ENCODE measurements at regions not wholly inside any gene's neighbourhood (a gene's known extent, or its start where the extent isn't known, plus 50 kb on each side); places are given as distances from the start of the nearest gene placed in this dataset.
"Not testable (repeated sequence)": the region's sequence is repeated elsewhere in the genome, so short reads cannot be mapped to it uniquely, and the experiment has no call there.

DNA sequence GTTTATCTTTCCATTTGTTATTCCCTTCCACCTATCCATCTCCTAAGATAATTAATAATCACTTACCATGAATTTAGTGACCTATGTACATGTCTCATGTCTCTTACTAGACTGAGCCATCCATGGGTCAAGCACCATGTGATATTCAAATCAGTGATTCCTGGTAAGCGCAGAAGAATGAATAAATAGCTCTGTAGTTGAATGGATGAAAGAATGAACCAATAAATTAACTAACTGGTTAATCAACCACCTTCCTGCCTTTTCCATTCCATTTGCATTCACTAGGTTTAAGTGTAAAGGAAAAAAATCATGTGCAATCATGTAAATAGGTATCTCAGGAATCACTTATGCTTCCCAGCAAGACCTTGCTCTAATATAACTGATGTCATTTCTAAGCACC lies 779.5 kb downstream of the NTRK3 start:
- DNase-seq (ENCODE audit: low read depth in 3 of 3) = no peak

- DNase-seq (ENCODE audit: low read depth in 3 of 3) = no peak
These were observed 785.6 kb downstream of the NTRK3 start for GRCh38 chr15:87470923-87471322.

- not testable (repeated sequence) for DNase-seq (ENCODE audit: low read depth in 3 of 3)
These were observed 792.6 kb downstream of the NTRK3 start for GRCh38 chr15:87463956-87464355.

DNA sequence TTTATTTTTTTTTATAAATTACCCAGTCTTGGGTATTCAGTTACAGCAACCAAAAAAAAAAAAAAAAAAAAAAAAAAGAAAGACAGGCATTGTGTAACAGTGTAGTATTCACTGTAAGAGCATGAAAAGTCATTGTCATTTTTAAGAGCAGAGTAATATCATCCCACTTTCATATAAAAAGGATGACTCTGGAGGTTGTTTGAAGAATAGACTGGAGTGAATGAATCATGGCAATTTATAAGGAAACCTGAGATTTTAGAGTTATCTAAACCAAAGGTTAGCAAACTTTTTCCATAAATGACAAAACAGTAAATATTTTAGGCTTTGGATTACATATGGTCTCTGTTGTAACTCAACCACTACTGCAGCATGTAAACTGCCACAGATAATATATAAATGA lies 794.9 kb downstream of the NTRK3 start:
- DNase-seq (ENCODE audit: low read depth in 3 of 3) = no peak

DNA sequence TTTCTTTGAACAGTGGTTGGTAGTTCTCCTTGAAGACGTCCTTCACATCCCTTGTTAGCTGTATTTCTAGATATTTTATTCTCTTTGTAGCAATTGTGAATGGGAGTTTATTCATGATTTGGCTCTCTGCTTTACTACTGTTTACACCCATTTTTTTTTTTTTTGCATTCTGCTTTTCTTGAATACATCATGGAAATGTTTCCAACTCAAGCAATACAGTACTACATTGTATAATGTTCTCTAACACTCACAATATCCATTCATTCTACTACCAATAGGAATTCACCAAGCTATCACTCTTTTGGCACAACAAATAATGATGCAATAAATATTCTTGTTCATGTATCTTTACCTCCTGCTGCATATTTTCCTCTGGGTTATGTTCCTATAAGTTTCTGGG lies 801.7 kb downstream of the NTRK3 start:
- DNase-seq (ENCODE audit: low read depth in 3 of 3) = no peak

DNA sequence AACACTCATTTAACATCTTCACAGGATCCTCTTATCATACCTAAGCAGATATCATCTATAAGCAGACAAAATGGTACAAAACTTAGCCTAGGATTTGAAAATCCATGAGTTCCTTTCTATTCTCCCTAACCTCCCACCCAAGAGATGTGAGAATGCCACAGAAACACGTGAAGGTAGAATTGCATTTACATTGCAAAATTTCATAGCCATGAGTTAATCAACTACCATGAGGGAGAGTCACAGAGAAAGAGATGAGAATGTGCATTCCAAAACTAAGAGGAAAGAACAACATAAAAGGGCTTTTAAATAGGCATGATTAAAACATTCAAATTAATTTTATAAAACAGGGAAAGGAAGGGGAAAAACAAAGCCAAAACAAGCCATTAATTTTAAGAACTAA lies 806.2 kb downstream of the NTRK3 start:
- DNase-seq (ENCODE audit: low read depth in 3 of 3) = no peak

GRCh38 chr15:87439090-87439489 lies 817.4 kb downstream of the NTRK3 start:
- no peak for DNase-seq (ENCODE audit: low read depth in 3 of 3)

- no peak for DNase-seq (ENCODE audit: low read depth in 3 of 3)
These were observed 822.7 kb downstream of the NTRK3 start for GRCh38 chr15:87433871-87434270.

GRCh38 chr15:87429754-87430153 lies 826.8 kb downstream of the NTRK3 start:
- DNase-seq (ENCODE audit: low read depth in 3 of 3) = no peak

DNA sequence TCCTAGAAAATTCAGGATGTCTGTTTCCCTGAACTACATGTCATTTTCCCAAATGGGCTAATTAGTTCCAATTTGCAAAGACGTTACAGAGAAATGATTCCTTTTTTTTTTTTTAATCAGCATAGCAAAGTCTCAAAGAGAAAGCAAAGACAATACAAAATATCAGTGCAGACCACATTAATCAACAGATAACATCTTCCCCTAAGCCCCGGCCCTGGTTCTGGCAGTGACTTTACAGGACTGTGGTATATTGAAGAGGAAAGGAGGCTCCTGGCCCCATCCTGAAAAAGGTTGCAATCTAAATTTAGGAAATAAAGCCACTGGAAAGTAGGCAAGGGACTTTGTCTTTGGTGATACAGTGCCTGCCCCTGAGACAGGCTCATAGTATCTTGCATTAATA lies 836.5 kb downstream of the NTRK3 start:
- DNase-seq (ENCODE audit: low read depth in 3 of 3) = no peak

- DNase-seq (ENCODE audit: low read depth in 3 of 3) = no peak
These were observed 837.2 kb downstream of the NTRK3 start for GRCh38 chr15:87419344-87419743.

GRCh38 chr15:87416591-87417257 lies 839.8 kb downstream of the NTRK3 start:
- no peak for DNase-seq (ENCODE audit: low read depth in 3 of 3)

GRCh38 chr15:87408902-87409301 lies 847.6 kb downstream of the NTRK3 start:
- no peak for DNase-seq (ENCODE audit: low read depth in 3 of 3)

DNA sequence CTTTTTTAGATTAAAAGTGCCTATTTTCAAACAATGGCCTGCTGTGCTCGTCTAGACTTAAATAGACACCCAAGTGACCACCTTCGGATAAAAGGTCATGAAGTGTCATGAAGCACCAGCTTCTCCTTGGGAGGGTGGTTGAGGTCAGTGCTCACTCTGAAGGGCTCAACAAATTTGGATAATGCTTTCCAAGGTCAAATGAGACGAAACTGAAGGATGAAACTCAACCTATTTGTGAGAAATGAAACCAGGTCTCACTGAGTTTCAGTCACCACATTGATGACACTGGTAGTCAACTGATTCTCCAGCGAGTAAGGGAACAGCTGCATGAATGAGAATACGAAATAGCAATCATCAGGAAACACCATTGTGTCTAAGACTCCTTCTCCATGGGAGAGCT lies 852.6 kb downstream of the NTRK3 start:
- DNase-seq (ENCODE audit: low read depth in 3 of 3) = no peak

DNA sequence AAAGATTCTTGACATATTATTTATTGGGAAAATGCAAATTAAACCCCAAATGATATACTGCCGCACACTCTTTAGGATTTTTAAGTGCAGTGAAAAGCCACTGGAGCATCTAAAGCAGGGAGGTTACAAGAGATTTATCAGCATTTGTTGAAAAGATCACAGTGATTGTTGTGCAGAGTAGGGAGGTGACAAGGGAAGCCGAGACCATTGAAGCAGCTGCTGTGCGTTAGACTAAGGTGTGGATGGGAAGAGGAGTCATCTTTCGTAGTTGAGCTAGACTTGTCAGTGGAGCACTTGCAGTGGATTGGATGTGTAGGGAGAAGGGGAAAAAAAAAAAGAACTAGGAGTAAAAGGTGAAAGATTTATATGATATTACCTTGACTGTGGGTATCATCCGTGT lies 854.6 kb downstream of the NTRK3 start:
- no peak for DNase-seq (ENCODE audit: low read depth in 3 of 3)

DNA sequence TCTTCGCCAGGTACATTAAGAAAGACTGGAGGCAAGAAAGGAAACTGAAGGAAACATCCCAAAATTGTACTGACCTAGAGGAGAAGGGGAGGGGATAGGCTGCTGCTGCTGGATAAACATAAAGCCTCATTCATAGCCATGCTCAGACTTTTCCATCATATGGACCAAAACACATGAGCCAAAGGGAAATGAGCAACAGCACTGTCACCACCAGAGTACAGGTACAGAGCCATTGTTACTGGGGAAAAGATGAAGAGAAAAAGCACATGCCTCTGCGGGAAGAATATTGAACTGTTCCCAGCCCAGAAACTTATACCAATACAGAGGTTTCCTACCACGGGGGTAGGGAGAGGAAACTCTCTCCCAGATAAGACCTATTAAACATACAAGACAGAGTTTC lies 861.9 kb downstream of the NTRK3 start:
- no peak for DNase-seq (ENCODE audit: low read depth in 3 of 3)

- DNase-seq (ENCODE audit: low read depth in 3 of 3) = no peak
These were observed 868.8 kb downstream of the NTRK3 start for GRCh38 chr15:87387766-87388165.

GRCh38 chr15:87374339-87374738 lies 882.2 kb downstream of the NTRK3 start:
- DNase-seq (ENCODE audit: low read depth in 3 of 3) = no peak

- DNase-seq (ENCODE audit: low read depth in 3 of 3) = no peak
These were observed 887.3 kb downstream of the NTRK3 start for GRCh38 chr15:87369269-87369668.

DNA sequence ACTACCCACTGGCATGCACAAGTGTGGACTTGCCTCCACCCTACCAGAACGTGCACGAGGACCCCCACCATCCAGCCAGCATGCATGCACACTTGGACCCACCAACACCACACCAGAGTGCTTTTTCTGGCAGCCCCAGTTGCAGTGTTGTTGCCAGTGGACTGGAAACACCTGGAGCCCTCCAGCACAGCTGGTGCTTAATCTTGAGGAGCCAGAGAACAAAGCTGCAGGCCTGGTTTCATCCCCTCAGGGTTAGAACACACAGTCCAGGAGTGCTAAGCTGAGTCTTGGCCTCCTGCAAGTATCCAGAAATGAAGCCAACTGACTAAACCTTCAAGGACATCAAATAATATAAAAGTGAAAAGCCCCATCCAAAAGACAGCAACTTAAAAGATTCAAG lies 888.0 kb downstream of the NTRK3 start:
- DNase-seq (ENCODE audit: low read depth in 3 of 3) = no peak

DNA sequence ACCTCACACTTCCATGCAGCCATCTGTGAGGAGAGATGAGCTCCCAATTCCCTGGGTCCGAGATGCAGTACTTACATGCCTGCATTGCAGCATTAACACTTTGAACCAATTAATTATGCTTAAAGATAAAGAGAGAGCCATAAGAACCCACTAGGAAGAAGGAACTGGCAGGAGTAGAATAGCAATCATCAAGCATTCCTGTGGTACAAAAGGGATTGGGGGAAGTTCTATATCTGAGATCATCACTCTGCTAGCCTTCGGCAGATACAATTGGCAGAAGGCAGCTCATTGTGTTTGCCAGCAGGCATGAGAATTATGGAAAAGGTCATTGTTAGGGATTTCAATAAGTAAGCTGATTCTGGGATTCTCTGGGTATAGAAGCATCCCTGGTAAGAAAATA lies 891.4 kb downstream of the NTRK3 start:
- no peak for DNase-seq (ENCODE audit: low read depth in 3 of 3)

DNA sequence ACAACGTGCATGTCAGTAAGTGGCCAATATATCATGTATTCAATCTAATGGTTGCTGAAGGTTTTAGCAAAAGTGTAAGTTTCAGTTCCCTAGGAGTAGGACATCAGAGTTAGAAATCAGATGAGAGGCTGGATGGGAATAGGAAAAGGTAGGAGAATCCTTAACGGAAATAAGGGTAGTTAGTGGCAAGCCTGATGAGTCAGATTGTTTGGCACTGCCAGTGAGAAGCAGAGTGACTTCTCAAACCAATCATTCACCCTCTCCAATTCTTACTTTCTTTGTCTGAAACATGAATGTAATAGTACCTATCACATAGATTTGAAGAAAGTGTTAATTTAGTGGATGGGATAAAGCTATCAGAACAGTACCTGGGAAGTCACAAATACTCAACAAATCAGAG lies 894.0 kb downstream of the NTRK3 start:
- no peak for DNase-seq (ENCODE audit: low read depth in 3 of 3)

GRCh38 chr15:87357637-87358313 lies 898.8 kb downstream of the NTRK3 start:
- DNase-seq (ENCODE audit: low read depth in 3 of 3) = no peak

- no peak for DNase-seq (ENCODE audit: low read depth in 3 of 3)
These were observed 900.6 kb downstream of the NTRK3 start for GRCh38 chr15:87355946-87356345.

Measured in stimulated activated CD4-positive, alpha-beta T cell treated with anti-CD3 and anti-CD28 coated beads, TNF-alpha, amount 100 ng/mL, for 4 hours (primary cell).